Uterus (tissue), 2 donors: ENCODE measurements at regions not wholly inside any gene's neighbourhood (a gene's known extent, or its start where the extent isn't known, plus 50 kb on each side); places are given as distances from the start of the nearest gene placed in this dataset.

Experiments used
- POLR2A ChIP-seq, 2 donors: fragments of 450-650 bp; IDR thresholded peaks; one replicate each; pipeline ENCODE4 v1.6.1; 2016; ENCODE audit warnings: antibody characterized with exemption in 2 of 2, mild to moderate bottlenecking in 1 of 2, moderate library complexity in 1 of 2
- TF ChIP-seq, protein P1 (sequence below), 4 experiments: fragments of 200-600 bp in 2 of 4; fragments of 450-650 bp in 2 of 4; sonication (generic) in 2 of 4; IDR thresholded peaks; one replicate each; pipeline ENCODE4 v1.5.1; 2016 to 2019; ENCODE audit warnings: antibody characterized with exemption in 4 of 4, mild to moderate bottlenecking in 2 of 4, moderate library complexity in 1 of 4

GRCh38 chr12:83920821-83921547, 991.6 kb downstream of the SLC6A15 start:
- TF ChIP-seq, protein P1, sequence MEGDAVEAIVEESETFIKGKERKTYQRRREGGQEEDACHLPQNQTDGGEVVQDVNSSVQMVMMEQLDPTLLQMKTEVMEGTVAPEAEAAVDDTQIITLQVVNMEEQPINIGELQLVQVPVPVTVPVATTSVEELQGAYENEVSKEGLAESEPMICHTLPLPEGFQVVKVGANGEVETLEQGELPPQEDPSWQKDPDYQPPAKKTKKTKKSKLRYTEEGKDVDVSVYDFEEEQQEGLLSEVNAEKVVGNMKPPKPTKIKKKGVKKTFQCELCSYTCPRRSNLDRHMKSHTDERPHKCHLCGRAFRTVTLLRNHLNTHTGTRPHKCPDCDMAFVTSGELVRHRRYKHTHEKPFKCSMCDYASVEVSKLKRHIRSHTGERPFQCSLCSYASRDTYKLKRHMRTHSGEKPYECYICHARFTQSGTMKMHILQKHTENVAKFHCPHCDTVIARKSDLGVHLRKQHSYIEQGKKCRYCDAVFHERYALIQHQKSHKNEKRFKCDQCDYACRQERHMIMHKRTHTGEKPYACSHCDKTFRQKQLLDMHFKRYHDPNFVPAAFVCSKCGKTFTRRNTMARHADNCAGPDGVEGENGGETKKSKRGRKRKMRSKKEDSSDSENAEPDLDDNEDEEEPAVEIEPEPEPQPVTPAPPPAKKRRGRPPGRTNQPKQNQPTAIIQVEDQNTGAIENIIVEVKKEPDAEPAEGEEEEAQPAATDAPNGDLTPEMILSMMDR (IDR thresholded peaks at IDR 0.05), result no peak
- TF ChIP-seq POLR2A (IDR thresholded peaks at IDR 0.05), result no peak
